PC-9 (cell line): ENCODE measurements at regions not wholly inside any gene's neighbourhood (a gene's known extent, or its start where the extent isn't known, plus 50 kb on each side); places are given as distances from the start of the nearest gene placed in this dataset.
"Not testable (repeated sequence)": the region's sequence is repeated elsewhere in the genome, so short reads cannot be mapped to it uniquely, and the experiment has no call there.

Source experiments
- BruUV-seq: library from RNA; stranded (reverse); fragments of 400-500 nt; replicated peaks from 2 replicates; lab custom pipeline; 2021; lab: Mats Ljungman, UMichigan
- CTCF ChIA-PET: fragments of 300-600 bp; sonication (Branson Sonifier 250); formaldehyde crosslinking; loops from one replicate; lab custom pipeline; 2022; ENCODE audit warnings: antibody characterized with exemption; lab: Charles Lee
- POLR2A ChIA-PET: fragments of 300-600 bp; sonication (Branson Sonifier 250); formaldehyde crosslinking; loops from one replicate; lab custom pipeline; 2022; ENCODE audit warnings: antibody characterized with exemption; ENCODE audit not compliant: unreplicated experiment; lab: Charles Lee
- DNase-seq, 2 experiments: peaks; one replicate each; pipeline versions ENCODE4 v3.0.0 to v3.0.0-alpha.2; 2015 to 2022; ENCODE audit warnings: mixed read lengths in 1 of 2
- H2AFZ ChIP-seq: fragments of 200-600 bp; sonication (generic); 2 replicates; pipeline ENCODE4 v1.8.1; 2017; ENCODE audit warnings: antibody characterized with exemption
- H3F3A ChIP-seq: fragments of 200-600 bp; sonication (generic); 2 replicates; pipeline ENCODE4 v1.8.1; 2017; ENCODE audit warnings: antibody characterized with exemption, mild to moderate bottlenecking, low read depth; ENCODE audit not compliant: insufficient read depth
- H3K27ac ChIP-seq: fragments of 200-600 bp; sonication (generic); 2 replicates; pipeline ENCODE4 v1.6.1; 2016; ENCODE audit warnings: mixed run types
- H3K27me3 ChIP-seq: fragments of 200-600 bp; sonication (generic); 2 replicates; pipeline ENCODE4 v1.6.1; 2016; ENCODE audit warnings: low read depth, mixed run types; ENCODE audit not compliant: insufficient read depth
- H3K36me3 ChIP-seq: fragments of 200-600 bp; sonication (generic); 2 replicates; pipeline ENCODE4 v1.6.1; 2016; ENCODE audit warnings: low read depth, mixed run types
- H3K4me1 ChIP-seq: fragments of 200-600 bp; sonication (generic); replicated peaks from 2 replicates; pipeline ENCODE4 v1.6.1; 2016; ENCODE audit warnings: mixed run types; ENCODE audit not compliant: insufficient read depth
- H3K4me2 ChIP-seq: fragments of 200-600 bp; sonication (generic); 2 replicates; pipeline ENCODE4 v1.6.1; 2017; ENCODE audit warnings: mixed run types
- H3K4me3 ChIP-seq: fragments of 200-600 bp; sonication (generic); 2 replicates; pipeline ENCODE4 v1.6.1; 2016; ENCODE audit warnings: mixed run types
- H3K79me2 ChIP-seq: fragments of 200-600 bp; sonication (generic); 2 replicates; pipeline ENCODE4 v1.6.1; 2017; ENCODE audit warnings: low read depth, mixed run types
- H3K9me2 ChIP-seq: fragments of 200-600 bp; sonication (generic); 2 replicates; pipeline ENCODE4 v1.8.1; 2017; ENCODE audit warnings: mild to moderate bottlenecking; ENCODE audit not compliant: insufficient read depth
- H3K9me3 ChIP-seq: fragments of 200-600 bp; sonication (generic); 2 replicates; pipeline ENCODE4 v1.8.1; 2016; ENCODE audit warnings: low read depth; ENCODE audit not compliant: insufficient read depth
- H4K20me1 ChIP-seq: fragments of 200-600 bp; sonication (generic); 2 replicates; pipeline ENCODE4 v1.8.1; 2017; ENCODE audit not compliant: insufficient read depth
- EZH2 ChIP-seq: fragments of 200-600 bp; sonication (generic); IDR thresholded peaks from 2 replicates; pipeline ENCODE4 v1.8.0; 2017; ENCODE audit warnings: antibody characterized with exemption, low read depth
- intact Hi-C: fragments of 100-400 bp; cut with micrococcal nuclease; formaldehyde crosslinking; loops from one replicate; pipeline ENCODE4 v1.10.0; 2022; ENCODE audit not compliant: unreplicated experiment
- TF ChIP-seq, protein P1 (sequence below): fragments of 200-600 bp; sonication (generic); conservative IDR thresholded peaks from 2 replicates; pipeline ENCODE4 v1.6.1; 2017; ENCODE audit warnings: mixed run types, antibody characterized with exemption, mild to moderate bottlenecking, moderate library complexity

DNA sequence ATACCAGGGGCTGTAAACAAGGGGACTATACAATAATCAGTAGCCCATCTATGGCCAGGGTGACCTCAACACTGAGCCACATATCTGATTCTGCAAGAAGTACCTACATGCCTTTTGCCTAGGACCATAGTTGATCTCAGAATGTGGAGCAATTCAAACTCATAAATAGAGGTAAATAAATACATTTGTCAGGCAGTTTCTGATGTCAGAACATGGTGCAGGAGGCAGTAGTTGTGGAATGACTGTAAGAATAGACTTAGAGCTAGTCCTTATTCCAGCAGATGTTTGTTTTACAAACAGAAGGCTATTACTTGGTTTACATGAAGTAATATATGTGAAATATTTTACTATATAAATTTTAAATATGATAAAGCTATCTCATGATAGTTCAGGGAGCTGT, 330.7 kb upstream of the DAB2 start:
- ChIA-PET POLR2A (no interaction called here), CTCF (interaction anchor here (0.6 kb wide), 1 partner anchor 96 kb away, joined by 4 read pairs; no protein-coding TSS in a partner anchor)
- no peaks in the 10 kb centered on the region for H3K9me2 ChIP-seq
- no peak overlapping the region for H3K4me2 ChIP-seq
- no peaks in the 10 kb centered on the region for H3K27me3 ChIP-seq
- no TSS peak for BruUV-seq
- H3K4me3 ChIP-seq = no peak overlapping the region
- TF ChIP-seq, protein P1, sequence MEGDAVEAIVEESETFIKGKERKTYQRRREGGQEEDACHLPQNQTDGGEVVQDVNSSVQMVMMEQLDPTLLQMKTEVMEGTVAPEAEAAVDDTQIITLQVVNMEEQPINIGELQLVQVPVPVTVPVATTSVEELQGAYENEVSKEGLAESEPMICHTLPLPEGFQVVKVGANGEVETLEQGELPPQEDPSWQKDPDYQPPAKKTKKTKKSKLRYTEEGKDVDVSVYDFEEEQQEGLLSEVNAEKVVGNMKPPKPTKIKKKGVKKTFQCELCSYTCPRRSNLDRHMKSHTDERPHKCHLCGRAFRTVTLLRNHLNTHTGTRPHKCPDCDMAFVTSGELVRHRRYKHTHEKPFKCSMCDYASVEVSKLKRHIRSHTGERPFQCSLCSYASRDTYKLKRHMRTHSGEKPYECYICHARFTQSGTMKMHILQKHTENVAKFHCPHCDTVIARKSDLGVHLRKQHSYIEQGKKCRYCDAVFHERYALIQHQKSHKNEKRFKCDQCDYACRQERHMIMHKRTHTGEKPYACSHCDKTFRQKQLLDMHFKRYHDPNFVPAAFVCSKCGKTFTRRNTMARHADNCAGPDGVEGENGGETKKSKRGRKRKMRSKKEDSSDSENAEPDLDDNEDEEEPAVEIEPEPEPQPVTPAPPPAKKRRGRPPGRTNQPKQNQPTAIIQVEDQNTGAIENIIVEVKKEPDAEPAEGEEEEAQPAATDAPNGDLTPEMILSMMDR = no peak
- no peak for TF ChIP-seq EZH2
- no peaks in the 10 kb centered on the region for H3K9me3 ChIP-seq
- peaks cover 10% of the 10 kb centered on the region; the same call in 1 of the 2 replicates for H3F3A ChIP-seq
- no peaks in the 10 kb centered on the region for H3K36me3 ChIP-seq
- intact Hi-C loops = loop anchor here (5.0 kb wide), 1 partner anchor 922 kb away; the partner anchor contains the start of gene PTGER4
- H2AFZ ChIP-seq = 0 out of 2 replicates have a peak overlapping the region, but pooled peaks have one; percentile 57
- H3K27ac ChIP-seq = peak overlapping the region; percentile 77
- DNase-seq = no peak
- no peaks in the 10 kb centered on the region for H3K79me2 ChIP-seq
- H4K20me1 ChIP-seq = no peaks in the 10 kb centered on the region
- peaks cover 14% of the 10 kb centered on the region for H3K4me1 ChIP-seq

DNA sequence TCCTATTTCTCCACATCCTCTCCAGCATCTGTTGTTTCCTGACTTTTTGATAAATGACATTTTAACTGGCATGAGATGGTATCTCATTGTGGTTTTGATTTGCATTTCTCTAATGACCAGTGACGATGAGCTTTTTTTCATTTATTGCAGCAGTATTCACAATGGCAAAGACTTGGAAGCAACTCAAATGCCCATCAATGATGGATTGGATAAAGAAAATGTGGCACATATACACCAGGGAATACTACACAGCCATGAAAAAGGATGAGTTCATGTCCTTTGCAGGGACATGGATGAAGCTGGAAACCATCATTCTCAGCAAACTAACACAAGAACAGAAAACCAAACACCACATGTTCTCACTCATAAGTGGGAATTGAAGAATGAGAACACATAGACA, 329.0 kb upstream of the DAB2 start:
- POLR2A ChIA-PET, intact Hi-C loops: not testable (repeated sequence)

DNA sequence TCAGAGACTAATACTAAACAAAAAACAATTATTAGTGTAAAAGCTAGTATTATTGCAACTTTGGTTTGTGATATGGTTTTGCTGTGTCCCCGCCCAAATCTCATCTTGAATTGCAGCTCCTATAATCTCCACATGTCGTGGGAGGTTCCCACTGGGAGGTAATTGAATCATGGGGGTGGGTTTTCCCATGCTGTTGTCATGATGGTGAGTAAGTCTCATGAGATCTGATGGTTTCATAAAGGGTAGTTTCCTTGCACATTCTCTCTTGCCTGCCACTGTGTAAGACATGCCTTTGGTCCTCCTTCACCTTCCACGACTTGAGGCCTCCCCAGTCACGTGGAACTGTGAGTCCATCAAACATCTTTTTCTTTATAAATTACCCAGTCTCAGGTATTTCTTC, 325.9 kb upstream of the DAB2 start:
- Histone ChIP-seq H3K4me1 (peaks cover 4% of the 10 kb centered on the region; the same call in 1 of the 2 replicates), H3F3A (0 out of 2 replicates have a peak, but pooled peaks cover under 1% of the 10 kb centered on the region), H2AFZ (no peak overlapping the region), H3K36me3 (no peaks in the 10 kb centered on the region), H3K79me2 (no peaks in the 10 kb centered on the region), H3K9me3 (no peaks in the 10 kb centered on the region), H3K4me3 (no peak overlapping the region), H4K20me1 (no peaks in the 10 kb centered on the region), H3K27me3 (no peaks in the 10 kb centered on the region), H3K9me2 (no peaks in the 10 kb centered on the region), H3K27ac (no peak overlapping the region), H3K4me2 (no peak overlapping the region)
- ChIA-PET POLR2A (no interaction called here), CTCF (no interaction called here)
- no TSS peak for BruUV-seq
- TF ChIP-seq, protein P1 = no peak
- TF ChIP-seq EZH2 = no peak
- no peak for DNase-seq
- intact Hi-C loops = no loop called here

More for the DNA sequence above, 329.0 kb upstream of the DAB2 start:
- BruUV-seq, H3K27me3 ChIP-seq, H3K9me2 ChIP-seq, H3K27ac ChIP-seq, CTCF ChIA-PET, DNase-seq, H3K79me2 ChIP-seq, H3K36me3 ChIP-seq, H4K20me1 ChIP-seq, H3K9me3 ChIP-seq, H3K4me2 ChIP-seq, H3K4me3 ChIP-seq, H3F3A ChIP-seq, H2AFZ ChIP-seq: not testable (repeated sequence)
- H3K4me1 ChIP-seq = peaks cover 14% of the 10 kb centered on the region

DNA sequence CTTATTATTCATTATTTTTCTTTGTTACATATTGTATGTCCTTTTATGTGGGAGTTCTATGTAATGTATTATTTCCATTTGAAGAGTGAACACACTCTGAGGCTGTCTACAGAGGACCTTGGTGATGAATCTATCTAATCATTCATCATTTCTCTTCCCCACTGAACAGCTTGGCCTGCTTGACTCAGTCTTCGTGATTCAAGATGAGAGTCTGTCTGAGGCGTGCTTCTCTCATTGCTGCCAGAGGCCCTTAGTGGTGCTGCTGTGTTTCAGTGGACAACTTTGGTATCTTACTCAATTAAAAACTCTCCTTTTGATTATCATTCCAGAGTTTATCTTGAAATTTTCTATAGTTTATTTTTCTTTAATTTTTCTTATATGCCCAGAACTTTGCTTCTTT, 318.1 kb upstream of the DAB2 start:
- intact Hi-C loops = no loop called here
- Histone ChIP-seq H3K36me3 (no peaks in the 10 kb centered on the region), H3K27me3 (no peaks in the 10 kb centered on the region), H3K79me2 (no peaks in the 10 kb centered on the region), H3K4me1 (no peaks in the 10 kb centered on the region), H3K9me2 (no peaks in the 10 kb centered on the region), H3F3A (no peaks in the 10 kb centered on the region), H4K20me1 (no peaks in the 10 kb centered on the region), H2AFZ (no peak overlapping the region), H3K4me2 (no peak overlapping the region), H3K27ac (no peak overlapping the region), H3K4me3 (no peak overlapping the region), H3K9me3 (no peaks in the 10 kb centered on the region)
- ChIA-PET POLR2A (no interaction called here), CTCF (no interaction called here)
- BruUV-seq = no TSS peak
- DNase-seq = no peak
- no peak for TF ChIP-seq EZH2
- TF ChIP-seq, protein P1 = no peak
